HG03175 (cell line): ENCODE measurements at regions not wholly inside any gene's neighbourhood (a gene's known extent, or its start where the extent isn't known, plus 50 kb on each side); places are given as distances from the start of the nearest gene placed in this dataset.

Source experiments
- ATAC-seq: cut with Tn5 transposase; IDR thresholded peaks from one replicate; pipeline ENCODE4 v1.9.1; 2021; ENCODE audit warnings: mild to moderate bottlenecking, moderate library complexity; ENCODE audit not compliant: unreplicated experiment

DNA sequence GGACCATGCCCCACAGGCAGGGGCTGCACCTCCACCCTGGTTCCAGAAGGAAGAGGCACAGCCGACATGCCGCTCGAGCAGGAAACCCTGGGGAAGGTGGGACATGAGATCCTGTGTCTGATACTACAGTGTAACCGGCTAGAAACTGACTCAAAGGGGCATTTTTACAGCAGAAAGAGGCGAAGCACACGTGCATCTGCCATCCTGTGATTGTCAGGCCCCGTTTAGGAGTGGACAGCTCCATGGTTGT is 62.7 kb downstream of the SIK1 start:
- no peak for ATAC-seq

GRCh38 chr21:43363506-43364260 is 63.2 kb downstream of the SIK1 start:
- no peak for ATAC-seq

DNA sequence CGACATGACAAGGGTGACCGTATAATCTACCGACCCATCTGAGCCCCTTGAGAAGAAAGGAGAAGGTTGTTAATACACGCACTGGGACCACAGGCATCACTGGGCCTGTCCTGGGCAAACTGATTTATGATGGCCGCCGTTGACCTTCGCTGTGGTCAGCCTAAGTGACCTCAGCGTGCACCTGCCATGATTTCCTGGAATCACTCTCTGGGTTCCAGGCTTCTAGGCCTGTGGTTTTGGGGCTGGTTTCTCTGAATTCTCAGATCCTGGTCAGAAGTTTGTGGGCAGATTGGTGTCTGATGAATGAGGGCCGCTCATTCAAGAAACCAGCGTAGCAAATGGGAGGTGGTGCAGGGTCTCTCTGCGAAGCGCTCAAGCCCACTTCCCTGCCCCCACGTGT is 64.0 kb downstream of the SIK1 start:
- no peak for ATAC-seq

DNA sequence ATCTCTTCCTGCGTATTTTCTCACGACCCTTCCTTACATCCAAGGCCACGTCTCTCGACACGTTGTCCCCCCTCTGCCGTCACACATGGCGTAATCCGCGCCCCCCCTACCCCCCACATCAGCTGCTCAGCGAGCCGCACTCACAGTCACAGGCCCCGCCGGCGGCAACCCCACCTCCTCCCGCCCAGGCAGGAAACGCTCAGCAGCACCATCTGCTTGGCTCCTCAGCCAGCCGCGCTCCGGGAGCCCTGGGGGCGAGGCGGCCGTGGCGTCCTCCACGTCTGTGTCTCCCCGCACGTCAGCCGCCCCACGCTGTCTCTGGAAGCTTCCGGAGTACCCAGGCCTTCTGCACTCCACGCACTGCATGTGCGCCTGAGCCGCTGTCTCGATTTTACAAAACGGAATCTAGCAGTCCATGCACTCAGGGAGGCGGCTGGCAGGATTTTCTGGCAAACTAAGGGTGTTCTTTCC is 64.6 kb downstream of the SIK1 start:
- peak; percentile 57 for ATAC-seq

GRCh38 chr21:43361493-43362296 is 65.2 kb downstream of the SIK1 start:
- peak; percentile 63 for ATAC-seq

GRCh38 chr21:43361127-43361492 is 65.8 kb downstream of the SIK1 start:
- ATAC-seq: no peak

DNA sequence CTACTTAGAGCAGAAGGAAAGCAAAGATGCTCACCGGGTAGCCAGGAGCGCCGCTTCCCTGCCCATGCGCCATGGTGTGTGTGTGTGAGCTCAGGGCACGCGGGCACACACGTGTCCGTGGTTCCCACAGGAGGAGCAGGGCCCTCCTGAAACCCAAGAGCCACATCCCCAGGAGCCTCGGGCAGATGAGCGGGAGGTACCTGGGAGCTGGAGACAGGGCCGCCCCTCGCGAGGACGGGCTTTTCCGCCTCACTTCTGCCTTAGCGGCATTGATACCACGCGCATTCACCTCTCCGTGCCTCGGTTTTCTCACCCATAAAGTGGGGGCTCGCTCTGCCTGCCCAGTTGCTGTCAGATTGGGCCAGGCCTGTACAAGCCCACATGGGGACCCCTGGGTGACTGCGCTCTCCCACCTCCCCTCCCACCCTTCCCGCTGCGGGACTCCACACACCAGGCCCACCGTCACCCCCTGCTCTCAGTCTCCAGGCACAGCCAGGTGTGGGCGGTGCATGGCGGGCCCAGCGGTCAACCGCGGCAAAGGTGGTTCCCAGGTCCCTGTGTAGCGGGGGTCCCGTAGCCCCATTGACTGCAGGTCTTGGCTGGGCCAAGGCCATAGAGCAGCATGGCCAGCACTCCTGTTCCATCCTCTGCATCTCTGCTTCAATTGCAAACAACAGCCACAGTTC is 66.3 kb downstream of the SIK1 start:
- no peak for ATAC-seq

- no peak for ATAC-seq
Measured at GRCh38 chr21:43358940-43359822, 67.8 kb downstream of the SIK1 start.

- ATAC-seq: no peak
Measured at GRCh38 chr21:43357715-43358430, 69.1 kb downstream of the SIK1 start.

- ATAC-seq: no peak
Measured at GRCh38 chr21:43355925-43356289, 71.0 kb downstream of the SIK1 start.

DNA sequence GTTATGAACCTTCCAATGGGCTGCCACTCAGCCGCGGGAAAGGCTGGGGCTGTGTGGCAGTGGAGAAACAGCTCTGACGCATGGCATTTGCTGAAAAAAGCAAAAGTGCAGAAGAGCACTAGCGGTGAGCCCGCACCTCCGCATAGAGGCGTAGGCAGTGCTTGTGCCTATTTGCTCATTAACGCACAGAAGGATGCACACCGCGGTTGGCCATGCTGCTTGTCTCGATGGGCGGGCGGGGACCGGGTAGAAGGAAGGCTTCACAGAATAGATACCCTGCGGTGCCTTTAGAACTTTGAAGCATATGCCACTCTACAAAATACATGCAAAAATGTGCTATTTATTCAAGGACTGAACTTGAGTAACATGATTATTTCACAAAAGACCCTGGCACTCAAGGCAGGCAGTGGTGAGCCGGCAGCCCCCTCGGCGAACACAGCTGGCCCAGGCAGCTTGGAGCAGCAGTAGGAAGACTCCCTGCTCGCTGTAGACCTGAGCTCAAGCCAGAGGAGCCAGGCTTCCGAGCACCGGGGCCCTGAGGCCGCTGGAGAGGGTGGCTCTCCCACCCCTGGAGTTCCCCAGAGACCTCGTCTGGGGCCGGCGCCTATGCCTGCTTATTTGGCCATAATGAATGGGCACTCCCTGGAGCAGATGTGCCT is 71.5 kb downstream of the SIK1 start:
- no peak for ATAC-seq

GRCh38 chr21:43354666-43355065 is 72.3 kb downstream of the SIK1 start:
- no peak for ATAC-seq

GRCh38 chr21:43354026-43354420 is 72.9 kb downstream of the SIK1 start:
- ATAC-seq: no peak

DNA sequence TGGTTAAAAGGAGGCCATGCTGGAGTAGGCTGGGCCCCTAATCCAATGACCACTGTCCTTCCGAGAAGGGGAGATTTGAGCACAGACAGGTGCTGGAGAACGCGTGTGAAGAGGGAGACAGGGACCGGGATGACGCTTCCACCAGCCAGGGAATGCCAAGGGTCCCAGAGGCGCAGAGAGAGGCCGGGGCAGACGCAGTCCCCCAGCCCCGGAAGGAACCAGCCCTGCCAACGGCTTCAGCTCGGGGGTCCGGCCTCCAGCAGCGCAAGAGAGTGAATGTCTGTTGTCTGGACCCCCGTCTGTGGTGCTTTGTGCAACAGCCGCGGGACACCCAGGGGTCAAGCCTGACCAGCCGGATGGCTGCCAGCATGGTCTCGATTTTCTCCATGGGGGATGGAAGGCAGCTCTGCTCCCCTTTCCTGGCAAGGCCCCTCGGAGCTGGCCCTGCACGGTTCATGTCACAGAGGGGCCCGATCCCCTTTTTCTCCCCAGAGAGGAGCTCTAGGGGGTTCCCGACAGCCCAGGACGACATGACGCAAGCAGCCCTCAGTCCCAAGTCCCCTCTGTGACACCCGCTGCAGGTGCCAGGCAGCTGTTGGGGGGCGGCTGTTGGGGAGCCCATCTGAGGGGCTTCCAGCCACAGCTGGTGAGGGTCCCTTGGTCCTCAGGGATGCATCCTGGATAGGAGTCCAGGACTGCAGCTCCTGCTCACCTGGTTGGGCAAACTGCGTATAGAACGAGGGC is 73.5 kb downstream of the SIK1 start:
- peak; percentile 1 for ATAC-seq

DNA sequence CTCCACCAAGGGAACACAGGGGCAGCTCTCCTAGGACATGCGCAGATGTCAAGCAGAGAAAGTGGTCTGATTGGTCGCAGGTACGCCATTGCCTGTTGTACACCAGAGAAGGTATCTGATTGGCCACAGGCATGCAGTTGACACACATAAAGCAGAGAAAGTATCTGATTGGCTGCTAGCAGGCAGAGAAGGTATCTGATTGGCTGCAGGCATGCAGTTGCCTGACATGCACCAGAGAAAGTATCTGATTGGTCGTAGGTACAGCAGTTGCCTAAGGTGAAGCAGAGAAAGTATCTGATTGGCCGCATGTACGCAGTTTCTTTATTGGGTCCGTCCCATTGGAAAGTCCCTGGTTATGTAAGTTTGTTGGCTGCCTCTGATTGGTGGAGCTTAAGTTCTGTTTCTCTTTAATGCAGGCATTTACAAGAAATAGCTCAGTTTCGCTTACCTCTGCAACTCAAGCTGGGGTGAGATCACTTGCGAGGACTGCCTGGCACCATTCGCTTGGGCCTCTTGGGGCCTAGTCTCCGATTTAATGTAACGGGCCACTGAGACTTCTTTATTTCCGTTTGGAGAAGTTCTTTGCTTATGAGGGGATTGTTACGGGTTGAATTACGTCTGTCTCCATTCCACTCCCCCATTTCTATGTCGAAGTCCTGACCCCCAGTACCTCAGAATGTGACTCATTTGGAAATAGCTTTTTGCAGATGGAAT is 74.2 kb downstream of the SIK1 start:
- peak; percentile 79 for ATAC-seq

DNA sequence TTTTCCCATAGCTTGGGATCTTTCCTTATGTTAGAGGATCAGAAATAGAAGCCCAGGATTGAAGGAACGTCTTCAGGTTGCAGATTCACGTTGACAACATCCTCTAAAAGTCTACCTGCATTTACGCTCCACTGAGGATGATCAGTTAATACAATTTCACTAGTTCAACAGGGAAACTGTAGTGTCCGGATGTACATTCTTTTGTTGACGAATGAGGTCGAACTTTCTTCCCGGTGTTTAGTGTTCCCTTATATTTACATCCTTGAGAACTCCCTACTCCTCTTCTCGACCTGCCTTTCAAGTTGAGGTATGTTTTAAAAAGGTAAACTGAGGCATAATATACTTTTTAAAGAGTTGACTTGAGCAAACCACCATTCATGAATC is 74.8 kb downstream of the SIK1 start:
- no peak for ATAC-seq

GRCh38 chr21:43351501-43352153 is 75.3 kb downstream of the SIK1 start:
- ATAC-seq: no peak

DNA sequence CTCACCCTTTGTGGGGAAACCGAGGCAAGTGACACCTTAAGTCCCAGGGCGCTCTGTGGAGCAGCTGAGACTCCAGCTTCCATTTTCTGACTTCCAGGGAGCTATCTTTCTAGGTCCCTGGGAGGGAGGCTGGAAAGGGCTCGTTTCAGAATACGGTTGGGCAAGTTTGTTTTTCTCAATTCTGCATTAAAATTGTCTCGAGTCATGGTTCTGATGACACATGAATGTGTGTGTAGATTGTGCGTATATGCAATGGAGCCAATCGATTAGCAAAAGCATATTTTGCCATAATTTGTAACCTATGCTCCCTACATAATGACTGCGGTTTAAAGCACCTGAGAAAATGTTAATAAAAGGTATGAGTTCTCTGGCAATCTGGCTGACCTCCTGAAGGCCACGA is 77.3 kb downstream of the SIK1 start:
- ATAC-seq: no peak
